Astrocyte (in vitro differentiated cells and primary cell): ENCODE measurements at regions not wholly inside any gene's neighbourhood (a gene's known extent, or its start where the extent isn't known, plus 50 kb on each side); places are given as distances from the start of the nearest gene placed in this dataset.
A peak's percentile ranks its signal among the peaks of the same experiment; 100 is the strongest.

ENCODE experiments used
- DNase-seq: peaks from one replicate; pipeline ENCODE4 v3.0.0-alpha.2; 2010; ENCODE audit warnings: low read depth
- FAIRE-seq: peaks from 2 replicates; lab custom pipeline; 2011; peaks lifted over from hg19 to GRCh38; lab: Jason Lieb, UNC
- H2AFZ ChIP-seq: 2 replicates; pipeline ENCODE4 v1.6.0; 2012; ENCODE audit warnings: low read depth, low read length, inconsistent platforms
- H3K27ac ChIP-seq: 2 replicates; pipeline ENCODE4 v1.5.1; 2011; ENCODE audit warnings: low read depth, low read length, inconsistent platforms
- H3K27me3 ChIP-seq: 2 replicates; pipeline ENCODE4 v1.6.0; 2011; ENCODE audit warnings: low read length, inconsistent platforms; ENCODE audit not compliant: insufficient read depth
- H3K36me3 ChIP-seq: 2 replicates; pipeline ENCODE4 v1.5.1; 2011; ENCODE audit warnings: low read length, inconsistent platforms; ENCODE audit not compliant: insufficient read depth
- H3K4me1 ChIP-seq: 2 replicates; pipeline ENCODE4 v1.5.1; 2011; ENCODE audit warnings: low read length, inconsistent platforms; ENCODE audit not compliant: insufficient read depth
- H3K4me2 ChIP-seq: 2 replicates; pipeline ENCODE4 v1.6.0; 2012; ENCODE audit warnings: low read length, inconsistent platforms
- H3K4me3 ChIP-seq: 2 replicates; pipeline ENCODE4 v1.5.1; 2011; ENCODE audit warnings: low read depth, mild to moderate bottlenecking, low read length, inconsistent platforms; ENCODE audit not compliant: insufficient read depth
- H3K79me2 ChIP-seq: 2 replicates; pipeline ENCODE4 v1.6.0; 2012; ENCODE audit warnings: mild to moderate bottlenecking, low read length, inconsistent platforms; ENCODE audit not compliant: insufficient read depth
- H3K9ac ChIP-seq: 2 replicates; pipeline ENCODE4 v1.6.0; 2012; ENCODE audit warnings: mild to moderate bottlenecking, low read length, inconsistent platforms
- H3K9me3 ChIP-seq: 2 replicates; pipeline ENCODE4 v1.5.1; 2012; ENCODE audit warnings: low read depth, mild to moderate bottlenecking, low read length, inconsistent platforms; ENCODE audit not compliant: insufficient read depth
- H4K20me1 ChIP-seq: 2 replicates; pipeline ENCODE4 v1.6.0; 2012; ENCODE audit warnings: low read length, inconsistent platforms; ENCODE audit not compliant: insufficient read depth
- H3K27ac Mint-ChIP-seq: one replicate; pipeline ENCODE4 v1.8.0; 2021; ENCODE audit warnings: mild to moderate bottlenecking, mixed read lengths; ENCODE audit not compliant: unreplicated experiment
- H3K27me3 Mint-ChIP-seq: one replicate; pipeline ENCODE4 v1.8.0; 2021; ENCODE audit warnings: low read depth, mixed read lengths; ENCODE audit not compliant: unreplicated experiment
- H3K36me3 Mint-ChIP-seq: one replicate; pipeline ENCODE4 v1.8.0; 2021; ENCODE audit warnings: low read depth, mixed read lengths; ENCODE audit not compliant: unreplicated experiment
- H3K4me1 Mint-ChIP-seq: one replicate; pipeline ENCODE4 v1.8.0; 2021; ENCODE audit warnings: low read depth, mixed read lengths; ENCODE audit not compliant: unreplicated experiment
- H3K4me3 Mint-ChIP-seq: one replicate; pipeline ENCODE4 v1.8.0; 2021; ENCODE audit warnings: mild to moderate bottlenecking, moderate library complexity, mixed read lengths; ENCODE audit not compliant: unreplicated experiment
- H3K9me3 Mint-ChIP-seq: one replicate; pipeline ENCODE4 v1.8.0; 2021; ENCODE audit warnings: mild to moderate bottlenecking, mixed read lengths; ENCODE audit not compliant: unreplicated experiment
- CTCF ChIP-seq: IDR thresholded peaks from 2 replicates; pipeline ENCODE4 v1.5.1; 2011; ENCODE audit warnings: low read depth, mild to moderate bottlenecking, inconsistent platforms, low read length, moderate library complexity; ENCODE audit not compliant: insufficient read depth
- EZH2 ChIP-seq: IDR thresholded peaks from 2 replicates; pipeline ENCODE4 v1.6.1; 2012; ENCODE audit warnings: mild to moderate bottlenecking, low read length, inconsistent platforms; ENCODE audit not compliant: insufficient read depth

GRCh38 chr3:36232797-36233489, 147.4 kb upstream of the STAC start:
- no peak for FAIRE-seq
- H3K27ac Mint-ChIP-seq, result no peak overlapping the region
- Histone ChIP-seq H3K27me3 (no peaks in the 10 kb centered on the region), H3K4me2 (no peak overlapping the region), H3K9ac (no peak overlapping the region), H3K79me2 (no peaks in the 10 kb centered on the region), H2AFZ (no peak overlapping the region), H3K27ac (no peak overlapping the region), H3K4me1 (no peaks in the 10 kb centered on the region), H3K36me3 (no peaks in the 10 kb centered on the region), H3K4me3 (no peak overlapping the region), H4K20me1 (no peaks in the 10 kb centered on the region), H3K9me3 (peaks cover 3% of the 10 kb centered on the region)
- no peak for DNase-seq
- no peak for TF ChIP-seq CTCF
- no peak for TF ChIP-seq EZH2
- peaks cover 2% of the 10 kb centered on the region for H3K27me3 Mint-ChIP-seq
- peaks cover 7% of the 10 kb centered on the region for H3K9me3 Mint-ChIP-seq
- no peaks in the 10 kb centered on the region for H3K36me3 Mint-ChIP-seq
- H3K4me1 Mint-ChIP-seq, result peaks cover 10% of the 10 kb centered on the region
- no peak overlapping the region for H3K4me3 Mint-ChIP-seq

GRCh38 chr3:36244728-36245127, 135.6 kb upstream of the STAC start:
- Histone ChIP-seq H3K4me3 (no peak overlapping the region), H3K4me2 (no peak overlapping the region), H3K27me3 (no peaks in the 10 kb centered on the region), H3K9me3 (no peaks in the 10 kb centered on the region), H3K79me2 (no peaks in the 10 kb centered on the region), H3K27ac (no peak overlapping the region), H3K9ac (no peak overlapping the region), H3K36me3 (no peaks in the 10 kb centered on the region), H4K20me1 (no peaks in the 10 kb centered on the region), H2AFZ (no peak overlapping the region), H3K4me1 (peaks cover 3% of the 10 kb centered on the region)
- TF ChIP-seq CTCF (no peak), EZH2 (no peak)
- peaks cover 3% of the 10 kb centered on the region for H3K9me3 Mint-ChIP-seq
- DNase-seq, result peak; percentile 60
- H3K4me1 Mint-ChIP-seq, result peaks cover 14% of the 10 kb centered on the region
- no peak overlapping the region for H3K4me3 Mint-ChIP-seq
- no peak overlapping the region for H3K27ac Mint-ChIP-seq
- no peaks in the 10 kb centered on the region for H3K27me3 Mint-ChIP-seq
- FAIRE-seq, result no peak
- no peaks in the 10 kb centered on the region for H3K36me3 Mint-ChIP-seq

- no peak overlapping the region for H3K27ac Mint-ChIP-seq
- no peak overlapping the region for H3K4me2 ChIP-seq
- FAIRE-seq, result no peak
- no peak overlapping the region for H3K9ac ChIP-seq
- peaks cover 3% of the 10 kb centered on the region for H3K4me1 ChIP-seq
- H3K27me3 ChIP-seq, result no peaks in the 10 kb centered on the region
- no peak overlapping the region for H2AFZ ChIP-seq
- TF ChIP-seq EZH2 (no peak), CTCF (no peak)
- H3K27ac ChIP-seq, result no peak overlapping the region
- H3K9me3 ChIP-seq, result no peaks in the 10 kb centered on the region
- no peak overlapping the region for H3K4me3 ChIP-seq
- H3K9me3 Mint-ChIP-seq, result peaks cover 16% of the 10 kb centered on the region
- peaks cover 4% of the 10 kb centered on the region for H3K36me3 Mint-ChIP-seq
- no peaks in the 10 kb centered on the region for H3K27me3 Mint-ChIP-seq
- no peaks in the 10 kb centered on the region for H3K79me2 ChIP-seq
- DNase-seq, result no peak
- no peak overlapping the region for H3K4me3 Mint-ChIP-seq
- no peaks in the 10 kb centered on the region for H3K36me3 ChIP-seq
- no peaks in the 10 kb centered on the region for H4K20me1 ChIP-seq
- H3K4me1 Mint-ChIP-seq, result peaks cover 16% of the 10 kb centered on the region
These were observed 131.9 kb upstream of the STAC start for GRCh38 chr3:36248374-36248773.
